ENCODE measurements at regions not wholly inside any gene's neighbourhood (a gene's known extent, or its start where the extent isn't known, plus 50 kb on each side); places are given as distances from the start of the nearest gene placed in this dataset.

DNA sequence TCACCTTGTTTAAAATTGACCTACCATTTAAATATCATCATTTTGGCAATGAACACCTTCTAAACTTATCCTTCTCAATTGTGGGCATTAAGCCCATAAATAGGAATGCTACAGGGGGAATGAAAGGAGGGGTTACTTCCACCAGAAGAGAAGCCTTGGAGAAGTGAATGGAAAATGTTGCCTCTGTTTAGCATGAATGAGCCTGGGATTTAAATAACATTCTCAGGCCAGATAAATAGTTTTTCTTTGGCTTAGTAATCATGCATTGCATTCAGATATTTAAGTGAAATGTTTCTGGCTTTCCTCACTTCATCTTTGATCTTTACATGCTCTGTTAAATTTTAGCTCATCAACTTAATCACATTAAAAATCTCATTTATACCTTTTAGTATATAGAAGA lies 284.3 kb upstream of the FMN2 start:
- H3K4me3 ChIP-seq (ENCODE audit: low read depth, low read length) = no peak overlapping the region
- TF ChIP-seq, protein P1, sequence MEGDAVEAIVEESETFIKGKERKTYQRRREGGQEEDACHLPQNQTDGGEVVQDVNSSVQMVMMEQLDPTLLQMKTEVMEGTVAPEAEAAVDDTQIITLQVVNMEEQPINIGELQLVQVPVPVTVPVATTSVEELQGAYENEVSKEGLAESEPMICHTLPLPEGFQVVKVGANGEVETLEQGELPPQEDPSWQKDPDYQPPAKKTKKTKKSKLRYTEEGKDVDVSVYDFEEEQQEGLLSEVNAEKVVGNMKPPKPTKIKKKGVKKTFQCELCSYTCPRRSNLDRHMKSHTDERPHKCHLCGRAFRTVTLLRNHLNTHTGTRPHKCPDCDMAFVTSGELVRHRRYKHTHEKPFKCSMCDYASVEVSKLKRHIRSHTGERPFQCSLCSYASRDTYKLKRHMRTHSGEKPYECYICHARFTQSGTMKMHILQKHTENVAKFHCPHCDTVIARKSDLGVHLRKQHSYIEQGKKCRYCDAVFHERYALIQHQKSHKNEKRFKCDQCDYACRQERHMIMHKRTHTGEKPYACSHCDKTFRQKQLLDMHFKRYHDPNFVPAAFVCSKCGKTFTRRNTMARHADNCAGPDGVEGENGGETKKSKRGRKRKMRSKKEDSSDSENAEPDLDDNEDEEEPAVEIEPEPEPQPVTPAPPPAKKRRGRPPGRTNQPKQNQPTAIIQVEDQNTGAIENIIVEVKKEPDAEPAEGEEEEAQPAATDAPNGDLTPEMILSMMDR (IDR thresholded peaks at IDR 0.05; ENCODE audit: borderline replicate concordance, insufficient read depth, low read depth, low read length) = no peak

DNA sequence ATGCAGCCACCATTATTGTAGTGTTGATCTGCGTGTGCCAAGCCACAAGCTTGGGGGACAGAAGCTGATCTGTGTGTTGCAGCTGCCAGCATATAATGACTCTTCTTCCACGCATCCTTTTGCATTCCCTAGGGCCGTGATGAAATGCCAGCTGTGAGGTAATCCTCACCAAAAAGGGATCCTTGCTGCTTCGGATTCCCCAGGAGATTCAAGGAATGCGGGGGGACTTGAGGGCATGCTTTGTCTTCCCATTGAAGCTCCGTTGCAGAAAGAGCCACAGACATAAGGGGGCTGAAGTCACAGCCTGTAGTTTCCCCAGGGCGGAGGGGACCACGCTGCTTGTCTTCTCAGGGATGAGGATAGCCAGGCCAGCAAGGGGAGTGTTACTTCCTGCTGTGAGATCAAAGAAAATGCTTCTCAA lies 281.6 kb upstream of the FMN2 start:
- TF ChIP-seq, protein P1 (IDR thresholded peaks at IDR 0.05; ENCODE audit: borderline replicate concordance, insufficient read depth, low read depth, low read length) = no peak
- no peak overlapping the region for H3K4me3 ChIP-seq (ENCODE audit: low read depth, low read length)

DNA sequence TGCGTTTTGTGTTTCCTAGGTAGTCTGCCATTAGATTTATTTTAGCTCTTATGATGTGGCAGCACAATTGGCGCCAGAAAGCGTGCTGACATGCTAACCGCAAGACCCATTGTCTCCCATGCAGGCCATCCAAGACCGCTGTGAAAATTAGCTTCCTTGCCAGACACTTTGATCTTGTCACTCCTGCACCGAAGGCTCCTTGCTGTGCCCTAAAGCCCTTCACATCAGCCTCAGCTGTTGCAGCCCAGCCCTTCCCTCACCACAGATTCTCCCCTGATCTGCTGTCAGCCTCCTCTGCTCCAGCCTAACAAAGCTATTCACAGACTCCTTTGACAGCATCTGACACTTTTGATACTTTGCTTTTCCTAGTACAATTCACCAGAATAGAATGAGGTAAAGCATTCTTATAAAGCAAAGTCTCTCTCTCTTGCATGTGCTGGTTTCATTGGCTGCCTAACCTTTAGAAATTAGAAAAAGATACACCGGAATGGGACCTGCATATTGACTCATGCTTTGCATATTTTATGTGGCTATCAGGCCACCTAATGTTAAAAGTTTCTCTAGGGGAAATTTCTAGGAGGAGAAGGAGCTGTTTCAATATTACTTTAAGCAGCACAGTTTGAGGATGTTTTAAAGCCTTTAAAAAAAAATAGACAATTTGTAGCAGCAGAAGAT lies 280.3 kb upstream of the FMN2 start:
- H3K4me3 ChIP-seq (ENCODE audit: low read depth, low read length) = no peak overlapping the region
- TF ChIP-seq, protein P1 (IDR thresholded peaks at IDR 0.05; ENCODE audit: borderline replicate concordance, insufficient read depth, low read depth, low read length) = no peak

DNA sequence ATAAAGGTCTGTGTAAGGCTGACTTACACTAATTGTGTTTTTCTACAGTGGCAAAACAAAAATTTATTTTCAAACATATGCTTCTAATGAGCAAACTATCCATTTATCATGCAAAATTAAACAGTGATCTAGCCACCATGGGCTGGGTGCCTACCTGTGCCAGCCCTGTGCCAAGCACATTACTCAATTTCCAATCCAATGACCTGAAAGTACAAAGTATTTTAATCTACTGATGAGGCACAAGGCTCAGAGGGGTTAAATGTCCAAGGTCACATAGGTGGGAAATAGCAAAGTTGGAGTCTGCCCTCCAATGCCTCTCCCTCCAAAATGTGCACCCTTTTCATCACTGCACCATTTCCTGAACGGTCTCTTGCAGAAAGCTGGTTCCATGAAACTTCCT lies 279.1 kb upstream of the FMN2 start:
- TF ChIP-seq, protein P1 (IDR thresholded peaks at IDR 0.05; ENCODE audit: borderline replicate concordance, insufficient read depth, low read depth, low read length) = no peak
- H3K4me3 ChIP-seq (ENCODE audit: low read depth, low read length) = no peak overlapping the region

DNA sequence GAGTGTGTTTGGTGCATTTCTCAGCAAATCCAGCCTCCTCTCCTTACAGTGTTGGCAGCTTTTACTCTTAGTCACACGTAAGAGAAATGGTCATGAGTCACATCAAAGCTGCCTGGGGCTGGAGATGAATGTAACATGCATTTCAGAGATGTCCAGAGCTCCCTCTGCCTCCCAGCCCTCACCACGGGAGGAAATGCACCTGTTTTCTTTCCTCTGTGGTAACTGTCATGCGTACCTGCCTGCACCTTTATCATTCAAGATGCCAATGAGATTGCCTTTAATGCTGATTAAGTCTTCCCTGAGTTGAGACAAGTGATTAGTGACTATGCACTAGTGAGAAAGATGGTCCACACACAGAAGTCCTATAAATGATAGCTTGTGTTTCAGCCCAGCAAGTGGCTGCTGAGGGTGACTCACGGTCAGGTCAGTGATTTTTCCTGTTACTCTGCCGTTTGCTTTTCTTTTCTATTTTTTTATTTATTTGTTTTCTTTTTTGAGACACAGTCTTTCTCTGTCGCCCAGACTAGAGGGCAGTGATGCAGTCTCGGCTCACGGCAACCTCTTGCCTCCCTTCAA lies 277.3 kb upstream of the FMN2 start:
- no peak overlapping the region for H3K4me3 ChIP-seq (ENCODE audit: low read depth, low read length)
- TF ChIP-seq, protein P1 (IDR thresholded peaks at IDR 0.05; ENCODE audit: borderline replicate concordance, insufficient read depth, low read depth, low read length) = no peak

DNA sequence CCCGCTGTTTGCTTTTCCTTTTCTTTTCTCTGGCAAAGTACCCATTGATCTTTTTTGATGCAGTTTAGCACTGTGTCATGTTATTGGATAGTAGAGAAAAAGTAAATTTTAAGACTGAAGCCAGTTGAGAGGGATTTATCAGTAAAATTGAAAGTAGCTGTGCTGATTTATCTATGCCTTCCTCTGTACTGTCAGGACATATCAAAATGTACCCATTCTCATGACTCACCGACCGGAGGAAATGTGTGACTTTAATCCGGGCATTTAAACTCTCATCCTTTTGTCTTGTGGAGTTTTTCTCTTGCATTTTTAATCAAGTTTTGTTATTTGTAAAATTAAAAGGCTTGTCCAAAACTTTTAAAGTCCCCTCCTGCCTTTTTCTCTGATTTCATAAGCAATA lies 276.6 kb upstream of the FMN2 start:
- TF ChIP-seq, protein P1 (IDR thresholded peaks at IDR 0.05; ENCODE audit: borderline replicate concordance, insufficient read depth, low read depth, low read length) = no peak
- no peak overlapping the region for H3K4me3 ChIP-seq (ENCODE audit: low read depth, low read length)

Data from GM12875 (cell line).